Panc1 (cell line): ENCODE measurements at regions not wholly inside any gene's neighbourhood (a gene's known extent, or its start where the extent isn't known, plus 50 kb on each side); places are given as distances from the start of the nearest gene placed in this dataset.

Experiments
- ATAC-seq: fragments of 200-7000 bp; cut with Tn5 transposase; 2 replicates; pipeline ENCODE4 v1.9.1; 2020; ENCODE audit warnings: mild to moderate bottlenecking, moderate library complexity
- BruUV-seq: library from RNA; stranded (reverse); fragments of 400-500 nt; replicated peaks from 2 replicates; lab custom pipeline; 2021; lab: Mats Ljungman, UMichigan
- CTCF ChIA-PET: fragments of 300-600 bp; sonication (Branson Sonifier 250); formaldehyde crosslinking; loops from one replicate; lab custom pipeline; 2022; ENCODE audit warnings: antibody characterized with exemption; lab: Charles Lee
- POLR2A ChIA-PET: fragments of 300-600 bp; sonication (Branson Sonifier 250); formaldehyde crosslinking; loops from one replicate; lab custom pipeline; 2022; ENCODE audit warnings: antibody characterized with exemption; lab: Charles Lee
- DNase-seq: peaks from one replicate; pipeline ENCODE4 v3.0.0-alpha.2; 2010; ENCODE audit warnings: low read depth, low spot score
- H3K27ac ChIP-seq: 2 replicates; pipeline ENCODE4 v1.5.1; 2011; ENCODE audit warnings: mild to moderate bottlenecking, low read length, inconsistent platforms
- H3K27me3 ChIP-seq: fragments of 200-500 bp; sonication (Bioruptor generic); 2 replicates; pipeline ENCODE4 v1.6.0; 2014; ENCODE audit warnings: low read length, inconsistent platforms; ENCODE audit not compliant: control insufficient read depth, insufficient read depth
- H3K36me3 ChIP-seq: fragments of 200-500 bp; sonication (Bioruptor generic); 2 replicates; pipeline ENCODE4 v1.5.1; 2014; ENCODE audit warnings: inconsistent platforms, mild to moderate bottlenecking, low read length, moderate library complexity; ENCODE audit not compliant: control insufficient read depth, insufficient read depth
- H3K4me1 ChIP-seq: 2 replicates; pipeline ENCODE4 v1.5.1; 2011; ENCODE audit warnings: inconsistent platforms, mild to moderate bottlenecking, low read length, moderate library complexity; ENCODE audit not compliant: control insufficient read depth, insufficient read depth
- H3K4me3 ChIP-seq, 2 experiments: 2 replicates each; pipeline ENCODE4 v1.5.1; 2011 to 2012; ENCODE audit warnings: low read depth in 2 of 2, low read length in 2 of 2, mild to moderate bottlenecking in 2 of 2, inconsistent platforms in 1 of 2, moderate library complexity in 1 of 2
- H3K9me3 ChIP-seq: fragments of 200-500 bp; sonication (Bioruptor generic); 2 replicates; pipeline ENCODE4 v1.5.1; 2014; ENCODE audit warnings: low read depth, mild to moderate bottlenecking, inconsistent platforms, low read length, moderate library complexity; ENCODE audit not compliant: control insufficient read depth, insufficient read depth
- CTCF ChIP-seq: fragments of 450-650 bp; IDR thresholded peaks from 2 replicates; pipeline ENCODE4 v1.5.1; 2017; ENCODE audit warnings: mild to moderate bottlenecking
- POLR2AphosphoS5 ChIP-seq: IDR thresholded peaks from 2 replicates; pipeline ENCODE4 v1.6.1; 2012; ENCODE audit warnings: mild to moderate bottlenecking, low read depth, low read length, moderate library complexity
- REST ChIP-seq, 2 experiments: IDR thresholded peaks; 2 replicates each; pipeline ENCODE4 v1.6.1; 2011 to 2012; ENCODE audit warnings: low read depth in 2 of 2, control low read depth in 1 of 2, low read length in 1 of 2, mild to moderate bottlenecking in 1 of 2, moderate library complexity in 1 of 2; ENCODE audit not compliant: insufficient read depth in 1 of 2
- SIN3A ChIP-seq: IDR thresholded peaks from 2 replicates; pipeline ENCODE4 v1.6.1; 2012; ENCODE audit warnings: low read depth, mild to moderate bottlenecking, low read length, moderate library complexity, borderline replicate concordance; ENCODE audit not compliant: insufficient read depth
- in situ Hi-C: cut with HindIII; loops from 2 replicates; pipeline ENCODE4 v1.10.0; 2016; ENCODE audit warnings: low sequenced_read_pairs, low pct_unique_long_range_greater_than_20kb
- intact Hi-C: fragments of 100-400 bp; cut with micrococcal nuclease; formaldehyde crosslinking; loops from one replicate; pipeline ENCODE4 v1.10.0; 2022; ENCODE audit not compliant: unreplicated experiment

GRCh38 chr2:204258890-204259289, 286.4 kb upstream of the PARD3B start:
- intact Hi-C loops: no loop called here
- DNase-seq (no peak), ATAC-seq (no peak)
- Histone ChIP-seq H3K27me3 (no peaks in the 10 kb centered on the region), H3K4me1 (no peaks in the 10 kb centered on the region), H3K36me3 (no peaks in the 10 kb centered on the region), H3K9me3 (no peaks in the 10 kb centered on the region), H3K4me3 (no peak overlapping the region), H3K27ac (no peak overlapping the region)
- no peak for TF ChIP-seq CTCF
- TF ChIP-seq SIN3A: no peak
- no peak for TF ChIP-seq REST (IDR thresholded peaks at IDR 0.05; ENCODE audit: insufficient read depth in 1 of 2, low read depth in 2 of 2, low read length in 1 of 2)
- TF ChIP-seq POLR2AphosphoS5: no peak
- CTCF ChIA-PET: no interaction called here
- POLR2A ChIA-PET: no interaction called here
- BruUV-seq: no TSS peak
- in situ Hi-C loops: no loop called here

- ChIA-PET POLR2A (no interaction called here), CTCF (interaction anchor here (0.7 to 1.0 kb wide), 3 partner anchors 115 to 1461 kb away, joined by 3 read pairs; no protein-coding TSS in a partner anchor)
- Histone ChIP-seq H3K36me3 (no peaks in the 10 kb centered on the region), H3K27ac (no peak overlapping the region), H3K9me3 (no peaks in the 10 kb centered on the region), H3K4me3 (no peak overlapping the region), H3K27me3 (no peaks in the 10 kb centered on the region; the same call in 1 of the 2 replicates), H3K4me1 (no peaks in the 10 kb centered on the region)
- no peak for TF ChIP-seq POLR2AphosphoS5
- peak; percentile 81 for TF ChIP-seq CTCF
- ATAC-seq: peak; percentile 75
- intact Hi-C loops (no loop called here), in situ Hi-C loops (no loop called here)
- BruUV-seq: no TSS peak
- DNase-seq: peak; percentile 8
Measured at GRCh38 chr2:204260162-204260877, 285.0 kb upstream of the PARD3B start.
